Esophagus (tissue), 2 donors: ENCODE measurements at regions not wholly inside any gene's neighbourhood (a gene's known extent, or its start where the extent isn't known, plus 50 kb on each side); places are given as distances from the start of the nearest gene placed in this dataset.
"Not testable (repeated sequence)": the region's sequence is repeated elsewhere in the genome, so short reads cannot be mapped to it uniquely, and the experiment has no call there.

Source experiments
- H3K27ac ChIP-seq, 2 donors: one replicate each; pipeline ENCODE4 v1.5.1; 2013; ENCODE audit warnings: low read depth in 2 of 2, mild to moderate bottlenecking in 2 of 2, inconsistent platforms in 1 of 2, low read length in 1 of 2, moderate library complexity in 1 of 2
- H3K27me3 ChIP-seq, 2 donors: one replicate each; pipeline ENCODE4 v1.6.1; 2013; ENCODE audit warnings: low read length in 2 of 2, control low read depth in 1 of 2, mild to moderate bottlenecking in 1 of 2; ENCODE audit not compliant: insufficient read depth in 2 of 2, control insufficient read depth in 1 of 2
- H3K36me3 ChIP-seq, 2 donors: one replicate each; pipeline ENCODE4 v1.6.1; 2013; ENCODE audit warnings: low read length in 1 of 2; ENCODE audit not compliant: control insufficient read depth in 2 of 2, insufficient read depth in 2 of 2
- H3K4me1 ChIP-seq, 2 donors: one replicate each; pipeline ENCODE4 v1.6.1; 2013; ENCODE audit warnings: low read length in 1 of 2; ENCODE audit not compliant: control insufficient read depth in 2 of 2, insufficient read depth in 2 of 2
- H3K4me3 ChIP-seq, 2 donors: one replicate each; pipeline ENCODE4 v1.5.1; 2013; ENCODE audit warnings: low read length in 2 of 2, mild to moderate bottlenecking in 2 of 2, low read depth in 1 of 2, moderate library complexity in 1 of 2
- H3K9me3 ChIP-seq, 2 donors: one replicate each; pipeline ENCODE4 v1.6.1; 2013; ENCODE audit warnings: mild to moderate bottlenecking in 2 of 2, low read depth in 1 of 2, low read length in 1 of 2, moderate library complexity in 1 of 2; ENCODE audit not compliant: control insufficient read depth in 2 of 2, insufficient read depth in 1 of 2
- WGBS, 2 donors: extraction: QIAGEN DNeasy Blood & Tissue Kit; methylation state at CpG; one replicate each; pipeline ENCODE4 v1.1.7; 2013; 5-methylcytosine and 5-hydroxymethylcytosine counted together
- donor health status: healthy with polysubstance abuse.
- donor health status: Bipolar disorder and iron deficiency.

- H3K27ac ChIP-seq = no peak overlapping the region
- H3K27me3 ChIP-seq = no peaks in the 10 kb centered on the region
- no peaks in the 10 kb centered on the region for H3K36me3 ChIP-seq
- H3K4me3 ChIP-seq = no peak overlapping the region
- no peaks in the 10 kb centered on the region for H3K9me3 ChIP-seq
- H3K4me1 ChIP-seq = peaks cover 0 to 2% of the 10 kb centered on the region in 2 donors
Measured at GRCh38 chr1:113283914-113284313, 106.4 kb upstream of the MAGI3 start.

GRCh38 chr1:113286156-113286555 lies 104.2 kb upstream of the MAGI3 start:
- Histone ChIP-seq H3K36me3 (no peaks in the 10 kb centered on the region), H3K27me3 (no peaks in the 10 kb centered on the region), H3K9me3 (no peaks in the 10 kb centered on the region), H3K4me3 (no peak overlapping the region), H3K27ac (no peak overlapping the region), H3K4me1 (peaks cover 0 to 2% of the 10 kb centered on the region in 2 donors)
- WGBS, 2 donors = 82 to 87% methylated on average over 1 of the region's 1 CpG

- H3K27ac ChIP-seq = no peak overlapping the region
- WGBS, 2 donors = 79 to 88% methylated on average over 9 of the region's 9 CpGs
- no peaks in the 10 kb centered on the region for H3K4me1 ChIP-seq
- H3K4me3 ChIP-seq = no peak overlapping the region
- no peaks in the 10 kb centered on the region for H3K27me3 ChIP-seq
- no peaks in the 10 kb centered on the region for H3K9me3 ChIP-seq
- no peaks in the 10 kb centered on the region for H3K36me3 ChIP-seq
Measured at GRCh38 chr1:113291777-113292602, 98.3 kb upstream of the MAGI3 start.

- H3K4me3 ChIP-seq = no peak overlapping the region
- H3K36me3 ChIP-seq = no peaks in the 10 kb centered on the region
- no peak overlapping the region for H3K27ac ChIP-seq
- H3K9me3 ChIP-seq = no peaks in the 10 kb centered on the region
- WGBS, 2 donors = 69 to 84% methylated on average over 2 of the region's 2 CpGs
- no peaks in the 10 kb centered on the region for H3K27me3 ChIP-seq
- H3K4me1 ChIP-seq = no peaks in the 10 kb centered on the region
Measured at GRCh38 chr1:113292603-113293255, 97.6 kb upstream of the MAGI3 start.

GRCh38 chr1:113293256-113293626 lies 97.1 kb upstream of the MAGI3 start:
- H3K4me1 ChIP-seq = no peaks in the 10 kb centered on the region
- no peaks in the 10 kb centered on the region for H3K36me3 ChIP-seq
- H3K9me3 ChIP-seq = no peaks in the 10 kb centered on the region
- WGBS, 2 donors = 84 to 98% methylated on average over 11 of the region's 11 CpGs
- H3K27me3 ChIP-seq = no peaks in the 10 kb centered on the region
- H3K4me3 ChIP-seq = no peak overlapping the region
- no peak overlapping the region for H3K27ac ChIP-seq

GRCh38 chr1:113297749-113298148 lies 92.6 kb upstream of the MAGI3 start:
- no peaks in the 10 kb centered on the region for H3K4me1 ChIP-seq
- no peaks in the 10 kb centered on the region for H3K9me3 ChIP-seq
- no peaks in the 10 kb centered on the region for H3K36me3 ChIP-seq
- no peak overlapping the region for H3K27ac ChIP-seq
- no peak overlapping the region for H3K4me3 ChIP-seq
- no peaks in the 10 kb centered on the region for H3K27me3 ChIP-seq
- 81 to 89% methylated on average over 1 of the region's 1 CpG for WGBS, 2 donors

- Histone ChIP-seq H3K36me3 (no peaks in the 10 kb centered on the region), H3K27ac (no peak overlapping the region), H3K4me1 (no peaks in the 10 kb centered on the region), H3K9me3 (no peaks in the 10 kb centered on the region), H3K27me3 (no peaks in the 10 kb centered on the region), H3K4me3 (no peak overlapping the region)
- WGBS, 2 donors = 71 to 80% methylated on average over 3 of the region's 3 CpGs
Measured at GRCh38 chr1:113298941-113299340, 91.4 kb upstream of the MAGI3 start.

GRCh38 chr1:113302636-113303035 lies 87.7 kb upstream of the MAGI3 start:
- no peak overlapping the region for H3K27ac ChIP-seq
- no peaks in the 10 kb centered on the region for H3K9me3 ChIP-seq
- 44 to 63% methylated on average over 2 of the region's 2 CpGs for WGBS, 2 donors
- no peaks in the 10 kb centered on the region for H3K4me1 ChIP-seq
- no peak overlapping the region for H3K4me3 ChIP-seq
- H3K27me3 ChIP-seq = no peaks in the 10 kb centered on the region
- no peaks in the 10 kb centered on the region for H3K36me3 ChIP-seq

- no peak overlapping the region for H3K4me3 ChIP-seq
- H3K9me3 ChIP-seq = no peaks in the 10 kb centered on the region
- no peaks in the 10 kb centered on the region for H3K4me1 ChIP-seq
- H3K27me3 ChIP-seq = no peaks in the 10 kb centered on the region
- WGBS, 2 donors = 77 to 80% methylated on average over 9 of the region's 9 CpGs
- H3K36me3 ChIP-seq = no peaks in the 10 kb centered on the region
- H3K27ac ChIP-seq = no peak overlapping the region
Measured at GRCh38 chr1:113303267-113303666, 87.0 kb upstream of the MAGI3 start.

- H3K27ac ChIP-seq, H3K9me3 ChIP-seq, H3K4me1 ChIP-seq, H3K27me3 ChIP-seq, H3K36me3 ChIP-seq, H3K4me3 ChIP-seq: not testable (repeated sequence)
- 93 to 96% methylated on average over 4 of the region's 4 CpGs for WGBS, 2 donors
Measured at GRCh38 chr1:113305029-113305428, 85.3 kb upstream of the MAGI3 start.
